GM12865 (cell line): ENCODE measurements at regions not wholly inside any gene's neighbourhood (a gene's known extent, or its start where the extent isn't known, plus 50 kb on each side); places are given as distances from the start of the nearest gene placed in this dataset.

ENCODE experiments used
- DNase-seq: peaks from one replicate; pipeline ENCODE4 v3.0.0; 2010; ENCODE audit warnings: low read depth
- H3K4me3 ChIP-seq: 2 replicates; pipeline ENCODE4 v1.5.1; 2011; ENCODE audit warnings: mild to moderate bottlenecking, low read depth, low read length, control low read depth
- CTCF ChIP-seq: IDR thresholded peaks from 2 replicates; pipeline ENCODE4 v1.5.1; 2011; ENCODE audit warnings: low read length, control low read depth, low read depth, inconsistent platforms; ENCODE audit not compliant: insufficient read depth; ENCODE audit errors: missing control alignments

- DNase-seq = no peak
- H3K4me3 ChIP-seq = no peak overlapping the region
- TF ChIP-seq CTCF = no peak
Observed at GRCh38 chr11:91326280-91326679, 898.3 kb upstream of the FAT3 start.

- no peak overlapping the region for H3K4me3 ChIP-seq
- TF ChIP-seq CTCF = no peak
- DNase-seq = no peak
Observed at GRCh38 chr11:91314521-91314920, 910.1 kb upstream of the FAT3 start.

GRCh38 chr11:91312541-91312940 is 912.1 kb upstream of the FAT3 start:
- DNase-seq = no peak
- H3K4me3 ChIP-seq = no peak overlapping the region
- TF ChIP-seq CTCF = no peak

- H3K4me3 ChIP-seq = no peak overlapping the region
- DNase-seq = no peak
- TF ChIP-seq CTCF = no peak
Observed at GRCh38 chr11:91310085-91310484, 914.5 kb upstream of the FAT3 start.

GRCh38 chr11:91308069-91308468 is 916.5 kb upstream of the FAT3 start:
- no peak for DNase-seq
- no peak for TF ChIP-seq CTCF
- no peak overlapping the region for H3K4me3 ChIP-seq

- H3K4me3 ChIP-seq = no peak overlapping the region
- TF ChIP-seq CTCF = no peak
- no peak for DNase-seq
Observed at GRCh38 chr11:91305402-91305801, 919.2 kb upstream of the FAT3 start.

GRCh38 chr11:91303749-91304148 is 920.9 kb upstream of the FAT3 start:
- TF ChIP-seq CTCF = no peak
- no peak overlapping the region for H3K4me3 ChIP-seq
- DNase-seq = no peak
